Subcutaneous abdominal adipose tissue (tissue), 5 donors: ENCODE measurements at regions not wholly inside any gene's neighbourhood (a gene's known extent, or its start where the extent isn't known, plus 50 kb on each side); places are given as distances from the start of the nearest gene placed in this dataset.
"Not testable (repeated sequence)": the region's sequence is repeated elsewhere in the genome, so short reads cannot be mapped to it uniquely, and the experiment has no call there.

Experiments used
- H3K27ac ChIP-seq: one replicate; pipeline ENCODE4 v1.7.0; 2013; ENCODE audit warnings: low read depth, mild to moderate bottlenecking, inconsistent platforms, low read length, moderate library complexity
- H3K27me3 ChIP-seq, 5 donors: one replicate each; pipeline ENCODE4 v1.7.0; 2013; ENCODE audit warnings: low read length in 5 of 5, inconsistent platforms in 1 of 5; ENCODE audit not compliant: control insufficient read depth in 5 of 5, insufficient read depth in 4 of 5
- H3K36me3 ChIP-seq, 5 donors: one replicate each; pipeline ENCODE4 v1.7.0; 2013; ENCODE audit warnings: low read length in 5 of 5; ENCODE audit not compliant: control insufficient read depth in 5 of 5, insufficient read depth in 5 of 5
- H3K4me1 ChIP-seq, 5 donors: one replicate each; pipeline ENCODE4 v1.7.0; 2013; ENCODE audit warnings: low read length in 5 of 5, mild to moderate bottlenecking in 3 of 5, moderate library complexity in 1 of 5; ENCODE audit not compliant: control insufficient read depth in 5 of 5, insufficient read depth in 5 of 5
- H3K4me3 ChIP-seq, 5 donors: one replicate each; pipeline ENCODE4 v1.7.0; 2013; ENCODE audit warnings: low read length in 5 of 5, low read depth in 1 of 5
- H3K9ac ChIP-seq, 5 donors: one replicate each; pipeline ENCODE4 v1.7.0; 2013; ENCODE audit warnings: low read length in 5 of 5, mild to moderate bottlenecking in 4 of 5, moderate library complexity in 3 of 5
- H3K9me3 ChIP-seq, 5 donors: one replicate each; pipeline ENCODE4 v1.7.0; 2013; ENCODE audit warnings: low read length in 5 of 5; ENCODE audit not compliant: control insufficient read depth in 5 of 5
- donor health status: healthy.
- donor health status: healthy.
- donor health status: healthy.
- donor health status: healthy.
- donor health status: healthy.

- not testable (repeated sequence) for H3K9me3 ChIP-seq
Observed at GRCh38 chr7:150125831-150126230, 197.3 kb upstream of the LRRC61 start.

DNA sequence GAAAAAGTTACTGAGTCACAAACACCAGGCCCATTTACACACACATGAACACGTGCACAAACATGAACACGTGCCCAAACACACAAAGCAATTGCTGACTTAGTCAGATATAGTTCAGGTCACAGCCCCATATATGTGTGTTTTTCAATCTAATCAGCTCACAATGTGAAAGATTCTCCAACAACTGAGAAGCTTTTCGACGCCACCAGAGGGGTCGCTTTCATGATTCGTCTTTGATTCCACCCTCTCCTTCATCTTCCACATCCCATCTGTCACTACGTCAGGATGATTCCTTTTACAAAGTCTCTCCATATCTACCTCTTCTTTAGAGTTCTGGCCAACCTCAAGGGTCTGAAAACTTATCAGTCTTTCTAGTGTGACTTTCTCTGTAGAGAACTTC, 188.7 kb upstream of the LRRC61 start:
- H3K27me3 ChIP-seq, H3K9me3 ChIP-seq, H3K4me3 ChIP-seq, H3K36me3 ChIP-seq, H3K4me1 ChIP-seq, H3K9ac ChIP-seq, H3K27ac ChIP-seq: not testable (repeated sequence)

More at GRCh38 chr7:150125831-150126230, 197.3 kb upstream of the LRRC61 start:
- not testable (repeated sequence) for H3K9ac ChIP-seq, H3K27me3 ChIP-seq, H3K4me3 ChIP-seq, H3K27ac ChIP-seq, H3K36me3 ChIP-seq, H3K4me1 ChIP-seq

DNA sequence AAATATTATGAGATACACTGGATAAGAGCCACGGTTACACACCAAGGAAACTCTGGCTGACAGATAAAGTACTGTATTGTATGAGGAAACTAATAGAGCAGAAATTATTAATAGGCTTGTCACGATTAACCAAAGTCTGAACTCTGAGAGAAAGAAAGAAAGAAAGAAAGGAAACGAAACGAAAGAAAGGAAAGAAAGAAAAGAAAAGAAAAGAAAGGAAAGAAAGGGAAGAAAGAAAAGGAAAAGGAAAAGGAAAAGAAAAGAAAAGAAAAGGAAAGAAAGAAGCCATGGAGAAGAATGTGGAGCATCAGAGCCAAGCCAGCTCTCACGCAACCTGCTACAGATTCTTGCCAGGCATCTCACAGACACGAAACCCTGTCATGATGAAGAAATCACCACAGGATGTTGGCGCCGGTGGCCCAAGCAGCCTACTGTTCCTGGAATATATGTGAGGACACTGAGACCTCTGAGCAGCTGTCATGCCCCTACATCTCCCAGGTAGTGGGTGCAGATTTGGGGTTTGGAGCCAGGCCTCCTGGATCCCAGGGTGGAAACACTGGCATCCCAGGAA, 187.4 kb upstream of the LRRC61 start:
- not testable (repeated sequence) for H3K4me3 ChIP-seq, H3K9me3 ChIP-seq, H3K27ac ChIP-seq, H3K9ac ChIP-seq, H3K36me3 ChIP-seq, H3K4me1 ChIP-seq, H3K27me3 ChIP-seq

- H3K9ac ChIP-seq, H3K4me1 ChIP-seq, H3K27ac ChIP-seq, H3K36me3 ChIP-seq, H3K27me3 ChIP-seq, H3K9me3 ChIP-seq, H3K4me3 ChIP-seq: not testable (repeated sequence)
Observed at GRCh38 chr7:150139840-150140239, 183.3 kb upstream of the LRRC61 start.

DNA sequence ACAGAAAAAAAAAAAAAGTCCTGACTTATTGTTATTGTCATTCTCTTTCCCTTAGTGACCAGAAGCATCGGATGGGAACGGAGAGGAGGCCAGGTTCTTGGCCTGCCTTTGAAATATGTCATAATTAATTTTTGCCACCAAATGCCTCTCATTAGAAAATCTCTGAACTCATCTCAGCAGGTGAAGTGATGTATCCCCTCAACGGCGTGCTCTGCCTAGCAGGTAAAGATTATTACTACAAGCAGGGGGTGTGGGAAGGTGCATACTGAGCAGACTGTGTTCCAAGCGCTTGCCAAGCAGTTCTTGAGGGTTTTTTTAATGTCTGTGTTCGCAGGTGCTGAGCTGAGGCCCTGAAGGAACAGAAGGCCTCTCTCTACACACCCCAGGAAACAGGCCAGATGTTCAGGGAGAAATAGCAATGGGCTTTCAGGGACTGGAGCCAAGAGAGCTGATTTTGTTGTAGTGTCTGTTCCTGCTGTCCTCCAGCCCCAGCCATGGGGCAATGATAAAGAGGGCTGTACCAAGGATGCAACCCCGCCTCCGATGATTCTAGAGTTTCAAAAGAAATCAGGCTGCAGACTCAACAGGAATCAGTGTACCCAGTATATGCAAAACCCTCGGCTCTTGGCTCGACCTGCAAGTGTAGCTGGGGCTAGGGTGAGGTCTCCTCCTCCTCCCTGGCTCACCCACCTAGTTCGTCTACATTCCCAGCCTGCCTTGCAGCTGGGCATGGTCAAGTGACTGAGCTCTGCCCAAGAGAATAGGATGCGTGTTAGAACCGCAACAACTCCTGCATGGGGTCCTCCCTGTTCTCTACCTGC, 181.4 kb upstream of the LRRC61 start:
- not testable (repeated sequence) for H3K4me1 ChIP-seq, H3K4me3 ChIP-seq, H3K9me3 ChIP-seq, H3K27ac ChIP-seq, H3K9ac ChIP-seq, H3K36me3 ChIP-seq, H3K27me3 ChIP-seq

DNA sequence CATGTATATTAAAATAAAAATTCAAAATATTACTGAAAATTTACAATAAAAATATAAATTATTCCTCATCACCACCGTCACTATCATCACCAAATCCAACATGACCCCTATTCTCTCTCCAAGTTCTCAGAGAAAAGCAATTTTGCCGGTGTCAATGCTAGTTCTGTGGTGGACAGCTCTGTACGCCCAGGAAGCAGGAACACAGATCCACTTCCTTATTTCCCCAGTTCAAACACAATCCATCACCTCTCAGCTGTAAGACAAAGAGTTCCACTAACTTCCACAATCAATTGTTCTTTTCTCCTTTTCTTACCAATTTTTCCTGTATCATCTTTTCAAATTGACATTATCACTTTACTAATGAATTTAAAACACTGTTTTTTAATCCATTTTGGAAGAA, 177.0 kb upstream of the LRRC61 start:
- H3K27me3 ChIP-seq, H3K9ac ChIP-seq, H3K36me3 ChIP-seq, H3K4me1 ChIP-seq, H3K27ac ChIP-seq, H3K9me3 ChIP-seq, H3K4me3 ChIP-seq: not testable (repeated sequence)

- H3K4me3 ChIP-seq, H3K36me3 ChIP-seq, H3K27ac ChIP-seq, H3K9me3 ChIP-seq, H3K27me3 ChIP-seq, H3K4me1 ChIP-seq, H3K9ac ChIP-seq: not testable (repeated sequence)
Observed at GRCh38 chr7:150147524-150147923, 175.6 kb upstream of the LRRC61 start.

DNA sequence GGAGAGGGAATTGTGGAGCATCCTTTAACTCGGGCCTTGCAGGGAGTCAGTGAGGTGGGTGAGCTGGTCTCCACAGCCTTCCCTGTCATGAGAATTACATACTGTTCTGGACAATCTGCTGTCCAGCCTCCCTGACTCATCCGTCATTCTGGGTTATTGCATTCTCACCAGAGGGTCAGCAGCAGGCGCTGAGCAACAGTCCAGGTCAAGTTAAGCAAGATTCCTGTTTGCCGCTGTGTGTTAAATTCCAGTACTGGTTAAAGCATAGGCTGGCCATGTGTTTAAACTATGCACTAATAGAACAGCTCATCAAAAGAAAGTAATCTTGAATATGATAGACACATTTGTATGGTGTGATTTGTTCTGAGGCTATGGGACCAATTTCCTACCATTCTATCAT, 167.1 kb upstream of the LRRC61 start:
- not testable (repeated sequence) for H3K27ac ChIP-seq, H3K4me3 ChIP-seq, H3K4me1 ChIP-seq, H3K27me3 ChIP-seq, H3K36me3 ChIP-seq, H3K9ac ChIP-seq, H3K9me3 ChIP-seq

DNA sequence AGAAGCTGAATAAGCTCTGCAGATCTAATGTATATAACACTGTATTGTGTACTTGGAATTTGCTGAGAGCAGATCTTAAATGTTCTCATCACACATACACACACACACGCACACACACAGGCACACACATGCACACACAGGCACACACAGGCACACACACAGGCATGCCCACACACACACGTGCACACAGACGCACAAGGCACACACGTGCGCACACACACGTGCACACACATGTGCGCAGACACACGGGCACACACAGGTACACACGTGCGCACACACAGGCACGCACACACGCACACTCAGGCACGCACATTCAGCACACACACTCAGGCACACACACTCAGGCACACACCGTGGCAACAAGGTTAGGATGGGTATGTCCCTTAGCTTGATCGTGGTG, 164.5 kb upstream of the LRRC61 start:
- not testable (repeated sequence) for H3K27ac ChIP-seq, H3K9ac ChIP-seq, H3K4me3 ChIP-seq, H3K36me3 ChIP-seq, H3K27me3 ChIP-seq, H3K4me1 ChIP-seq, H3K9me3 ChIP-seq

DNA sequence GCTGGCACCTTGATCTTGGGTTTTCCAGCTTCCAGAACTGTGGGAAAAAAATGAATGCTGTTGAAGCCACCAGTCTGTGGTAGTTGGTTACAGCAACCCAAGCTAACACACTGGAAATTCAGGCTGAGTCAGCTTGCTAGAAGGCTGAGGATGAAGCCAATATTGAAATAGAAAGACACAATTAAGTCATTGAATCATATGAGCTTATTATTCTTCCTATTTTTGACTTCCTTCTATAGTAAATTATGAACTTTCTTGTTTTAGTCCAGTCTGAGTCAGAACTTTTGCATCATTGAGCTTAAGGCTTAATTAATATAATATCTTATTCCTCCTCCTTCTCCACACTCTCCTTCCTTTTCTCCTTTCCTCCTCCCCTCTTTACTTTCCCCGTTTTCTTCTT, 153.6 kb upstream of the LRRC61 start:
- H3K36me3 ChIP-seq, H3K9me3 ChIP-seq, H3K9ac ChIP-seq, H3K4me3 ChIP-seq, H3K27me3 ChIP-seq, H3K4me1 ChIP-seq, H3K27ac ChIP-seq: not testable (repeated sequence)
